Caco-2 (cell line): ENCODE measurements at regions not wholly inside any gene's neighbourhood (a gene's known extent, or its start where the extent isn't known, plus 50 kb on each side); places are given as distances from the start of the nearest gene placed in this dataset.

Source experiments
- BruUV-seq: library from RNA; stranded (reverse); fragments of 400-500 nt; replicated peaks from 2 replicates; lab custom pipeline; 2021; lab: Mats Ljungman, UMichigan
- CTCF ChIA-PET: fragments of 300-600 bp; sonication (Branson Sonifier 250); formaldehyde crosslinking; loops from one replicate; lab custom pipeline; 2022; ENCODE audit warnings: antibody characterized with exemption; lab: Charles Lee
- POLR2A ChIA-PET: fragments of 300-600 bp; sonication (Branson Sonifier 250); formaldehyde crosslinking; loops from one replicate; lab custom pipeline; 2022; ENCODE audit warnings: antibody characterized with exemption; lab: Charles Lee
- DNase-seq, 2 experiments: peaks; one replicate each; pipeline versions ENCODE4 v3.0.0 to v3.0.0-alpha.2; 2020 to 2022
- H3K27me3 ChIP-seq: replicated peaks from 2 replicates; pipeline ENCODE4 v1.6.0; 2011; ENCODE audit warnings: low read length; ENCODE audit not compliant: control insufficient read depth, insufficient read depth
- H3K36me3 ChIP-seq: 2 replicates; pipeline ENCODE4 v1.5.1; 2011; ENCODE audit warnings: low read length; ENCODE audit not compliant: control insufficient read depth, insufficient read depth
- H3K4me1 ChIP-seq: fragments of 250-450 bp; sonication (Bioruptor Pico); 2 replicates; pipeline ENCODE4 v1.5.1; 2020; ENCODE audit warnings: mild to moderate bottlenecking
- H3K4me3 ChIP-seq: 2 replicates; pipeline ENCODE4 v1.5.1; 2011; ENCODE audit warnings: low read depth, mild to moderate bottlenecking, control low read depth, low read length
- H3K9me3 ChIP-seq: fragments of 250-450 bp; sonication (Bioruptor Pico); 2 replicates; pipeline ENCODE4 v1.5.1; 2020; ENCODE audit warnings: mild to moderate bottlenecking, moderate library complexity
- H3K27ac Mint-ChIP-seq: one replicate; pipeline ENCODE4 v1.8.0; 2022; ENCODE audit warnings: mixed read lengths; ENCODE audit not compliant: unreplicated experiment
- H3K27me3 Mint-ChIP-seq: one replicate; pipeline ENCODE4 v1.8.0; 2022; ENCODE audit warnings: mixed read lengths; ENCODE audit not compliant: insufficient read depth, unreplicated experiment
- H3K36me3 Mint-ChIP-seq: one replicate; pipeline ENCODE4 v1.8.0; 2022; ENCODE audit warnings: mild to moderate bottlenecking, mixed read lengths; ENCODE audit not compliant: insufficient read depth, unreplicated experiment
- H3K4me1 Mint-ChIP-seq: one replicate; pipeline ENCODE4 v1.8.0; 2022; ENCODE audit warnings: low read depth, mixed read lengths; ENCODE audit not compliant: unreplicated experiment
- H3K4me3 Mint-ChIP-seq: one replicate; pipeline ENCODE4 v1.8.0; 2022; ENCODE audit warnings: mild to moderate bottlenecking, moderate library complexity, mixed read lengths; ENCODE audit not compliant: unreplicated experiment
- H3K9me3 Mint-ChIP-seq: one replicate; pipeline ENCODE4 v1.8.0; 2022; ENCODE audit warnings: mixed read lengths; ENCODE audit not compliant: unreplicated experiment
- CTCF ChIP-seq, 2 experiments: fragments of 200-600 bp in 1 of 2; IDR thresholded peaks; 1 replicate in 1 of 2; 2 replicates in 1 of 2; pipeline versions ENCODE4 v1.5.1 to v1.8.0; 2011 to 2022; ENCODE audit warnings: antibody characterized with exemption in 1 of 2, control low read depth in 1 of 2, inconsistent platforms in 1 of 2, low read depth in 1 of 2, low read length in 1 of 2, mild to moderate bottlenecking in 1 of 2, moderate library complexity in 1 of 2; ENCODE audit not compliant: insufficient read depth in 1 of 2, severe bottlenecking in 1 of 2, unreplicated experiment in 1 of 2
- intact Hi-C: fragments of 100-400 bp; cut with micrococcal nuclease; formaldehyde crosslinking; loops from one replicate; pipeline ENCODE4 v1.10.0; 2022; ENCODE audit not compliant: unreplicated experiment

- no peaks in the 10 kb centered on the region for H3K27me3 Mint-ChIP-seq
- Histone ChIP-seq H3K4me1 (no peaks in the 10 kb centered on the region), H3K27me3 (no peaks in the 10 kb centered on the region), H3K9me3 (no peaks in the 10 kb centered on the region), H3K4me3 (no peak overlapping the region), H3K36me3 (no peaks in the 10 kb centered on the region)
- H3K4me1 Mint-ChIP-seq = no peaks in the 10 kb centered on the region
- no peaks in the 10 kb centered on the region for H3K36me3 Mint-ChIP-seq
- POLR2A ChIA-PET = no interaction called here
- no peak for DNase-seq
- TF ChIP-seq CTCF (IDR thresholded peaks at IDR 0.05; ENCODE audit: insufficient read depth in 1 of 2, low read depth in 1 of 2, low read length in 1 of 2, severe bottlenecking in 1 of 2, unreplicated experiment in 1 of 2) = no peak
- H3K4me3 Mint-ChIP-seq = no peak overlapping the region
- H3K9me3 Mint-ChIP-seq = no peaks in the 10 kb centered on the region
- intact Hi-C loops = no loop called here
- H3K27ac Mint-ChIP-seq = no peak overlapping the region
- CTCF ChIA-PET = no interaction called here
- BruUV-seq = no TSS peak
Measured at GRCh38 chr4:104262678-104263077, 232.0 kb downstream of the CXXC4 start.

GRCh38 chr4:104248726-104249125 is 246.0 kb downstream of the CXXC4 start:
- H3K9me3 ChIP-seq = no peaks in the 10 kb centered on the region
- Mint-ChIP-seq H3K4me1 (no peaks in the 10 kb centered on the region), H3K9me3 (peaks cover under 1% of the 10 kb centered on the region), H3K27ac (no peak overlapping the region), H3K27me3 (no peaks in the 10 kb centered on the region), H3K4me3 (no peak overlapping the region), H3K36me3 (no peaks in the 10 kb centered on the region)
- no peaks in the 10 kb centered on the region for H3K27me3 ChIP-seq
- ChIA-PET CTCF (no interaction called here), POLR2A (no interaction called here)
- BruUV-seq = no TSS peak
- DNase-seq = no peak
- intact Hi-C loops = no loop called here
- H3K36me3 ChIP-seq = no peaks in the 10 kb centered on the region
- no peaks in the 10 kb centered on the region for H3K4me1 ChIP-seq
- H3K4me3 ChIP-seq = no peak overlapping the region
- TF ChIP-seq CTCF (IDR thresholded peaks at IDR 0.05; ENCODE audit: insufficient read depth in 1 of 2, low read depth in 1 of 2, low read length in 1 of 2, severe bottlenecking in 1 of 2, unreplicated experiment in 1 of 2) = no peak

- CTCF ChIA-PET = no interaction called here
- no peak for DNase-seq
- TF ChIP-seq CTCF (IDR thresholded peaks at IDR 0.05; ENCODE audit: insufficient read depth in 1 of 2, low read depth in 1 of 2, low read length in 1 of 2, severe bottlenecking in 1 of 2, unreplicated experiment in 1 of 2) = no peak
- Mint-ChIP-seq H3K27me3 (peaks cover 7% of the 10 kb centered on the region), H3K9me3 (no peaks in the 10 kb centered on the region), H3K36me3 (no peaks in the 10 kb centered on the region), H3K4me1 (no peaks in the 10 kb centered on the region), H3K27ac (no peak overlapping the region), H3K4me3 (no peak overlapping the region)
- Histone ChIP-seq H3K36me3 (no peaks in the 10 kb centered on the region), H3K4me1 (no peaks in the 10 kb centered on the region), H3K9me3 (no peaks in the 10 kb centered on the region), H3K4me3 (no peak overlapping the region), H3K27me3 (no peaks in the 10 kb centered on the region)
- BruUV-seq = no TSS peak
- intact Hi-C loops = no loop called here
- POLR2A ChIA-PET = no interaction called here
Measured at GRCh38 chr4:104235967-104236366, 258.7 kb downstream of the CXXC4 start.
